Epidermal melanocyte (primary cell): ENCODE measurements at regions not wholly inside any gene's neighbourhood (a gene's known extent, or its start where the extent isn't known, plus 50 kb on each side); places are given as distances from the start of the nearest gene placed in this dataset.

Experiments used
- DNase-seq: peaks from one replicate; pipeline ENCODE4 v3.0.0; 2011; ENCODE audit warnings: low spot score; ENCODE audit not compliant: insufficient read length

- no peak for DNase-seq
Observed at GRCh38 chr1:106798991-106799390, 257.5 kb upstream of the PRMT6 start.

- DNase-seq = no peak
Observed at GRCh38 chr1:106802181-106802580, 254.3 kb upstream of the PRMT6 start.

- DNase-seq = no peak
Observed at GRCh38 chr1:106814418-106814817, 242.1 kb upstream of the PRMT6 start.

GRCh38 chr1:106817575-106817974 lies 238.9 kb upstream of the PRMT6 start:
- DNase-seq = no peak

GRCh38 chr1:106831511-106831910 lies 225.0 kb upstream of the PRMT6 start:
- DNase-seq = no peak

GRCh38 chr1:106836708-106837107 lies 219.8 kb upstream of the PRMT6 start:
- DNase-seq = no peak

GRCh38 chr1:106843518-106843917 lies 213.0 kb upstream of the PRMT6 start:
- DNase-seq = no peak

GRCh38 chr1:106846656-106847055 lies 209.8 kb upstream of the PRMT6 start:
- no peak for DNase-seq

GRCh38 chr1:106861110-106861509 lies 195.4 kb upstream of the PRMT6 start:
- no peak for DNase-seq

GRCh38 chr1:106868828-106869227 lies 187.6 kb upstream of the PRMT6 start:
- no peak for DNase-seq

GRCh38 chr1:106875622-106876021 lies 180.9 kb upstream of the PRMT6 start:
- DNase-seq = no peak

- no peak for DNase-seq
Observed at GRCh38 chr1:106876384-106876783, 180.1 kb upstream of the PRMT6 start.

GRCh38 chr1:106879538-106879937 lies 176.9 kb upstream of the PRMT6 start:
- DNase-seq = no peak

- DNase-seq = no peak
Observed at GRCh38 chr1:106880226-106880625, 176.2 kb upstream of the PRMT6 start.

GRCh38 chr1:106883208-106883607 lies 173.3 kb upstream of the PRMT6 start:
- no peak for DNase-seq

- DNase-seq = no peak
Observed at GRCh38 chr1:106889059-106889458, 167.4 kb upstream of the PRMT6 start.

GRCh38 chr1:106889583-106889982 lies 166.9 kb upstream of the PRMT6 start:
- DNase-seq = no peak

GRCh38 chr1:106897976-106898375 lies 158.5 kb upstream of the PRMT6 start:
- no peak for DNase-seq

- DNase-seq = no peak
Observed at GRCh38 chr1:106899644-106900043, 156.8 kb upstream of the PRMT6 start.

- no peak for DNase-seq
Observed at GRCh38 chr1:106907795-106908194, 148.7 kb upstream of the PRMT6 start.

GRCh38 chr1:106908689-106909088 lies 147.8 kb upstream of the PRMT6 start:
- no peak for DNase-seq

GRCh38 chr1:106910798-106911197 lies 145.7 kb upstream of the PRMT6 start:
- DNase-seq = no peak

- no peak for DNase-seq
Observed at GRCh38 chr1:106912131-106912530, 144.3 kb upstream of the PRMT6 start.

- no peak for DNase-seq
Observed at GRCh38 chr1:106921186-106921585, 135.3 kb upstream of the PRMT6 start.
